Transverse colon (tissue), 4 donors: ENCODE measurements at regions not wholly inside any gene's neighbourhood (a gene's known extent, or its start where the extent isn't known, plus 50 kb on each side); places are given as distances from the start of the nearest gene placed in this dataset.
"Not testable (repeated sequence)": the region's sequence is repeated elsewhere in the genome, so short reads cannot be mapped to it uniquely, and the experiment has no call there.

Experiments used
- DNase-seq: peaks from one replicate; pipeline ENCODE4 v3.0.0-alpha.2; 2019
- H3K27ac ChIP-seq, 4 donors: fragments of 200-600 bp; sonication (generic); 2 replicates each; pipeline ENCODE4 v1.5.1; 2016 to 2018; ENCODE audit warnings: inconsistent platforms in 4 of 4
- H3K27me3 ChIP-seq: fragments of 200-600 bp; sonication (generic); 2 replicates; pipeline ENCODE4 v1.5.1; 2017; ENCODE audit warnings: inconsistent platforms
- H3K36me3 ChIP-seq, 4 donors: fragments of 200-600 bp; sonication (generic); 2 replicates each; pipeline ENCODE4 v1.5.1; 2017 to 2019; ENCODE audit warnings: inconsistent platforms in 4 of 4
- H3K4me1 ChIP-seq, 4 donors: fragments of 200-600 bp; sonication (generic); 2 replicates each; pipeline ENCODE4 v1.5.1; 2017 to 2020; ENCODE audit warnings: inconsistent platforms in 4 of 4
- H3K4me3 ChIP-seq, 4 donors: fragments of 200-600 bp; sonication (generic); 1 replicate in 1 of 4; 2 replicates in 3 of 4; pipeline versions ENCODE4 v1.5.1 to v1.6.1; 2017 to 2019; ENCODE audit warnings: inconsistent platforms in 4 of 4
- H3K9me3 ChIP-seq, 2 donors: fragments of 200-600 bp; sonication (generic); 2 replicates each; pipeline ENCODE4 v1.5.1; 2017 to 2019; ENCODE audit warnings: inconsistent platforms in 2 of 2
- EP300 ChIP-seq: sonication (generic); formaldehyde crosslinking; IDR thresholded peaks from one replicate; pipeline ENCODE4 v1.6.1; 2017; ENCODE audit warnings: antibody characterized with exemption, low read depth
- POLR2A ChIP-seq: fragments of 450-650 bp; IDR thresholded peaks from one replicate; pipeline ENCODE4 v1.6.1; 2016; ENCODE audit warnings: antibody characterized with exemption, mild to moderate bottlenecking, moderate library complexity
- POLR2AphosphoS5 ChIP-seq, 3 donors: sonication (generic); formaldehyde crosslinking; IDR thresholded peaks; one replicate each; pipeline ENCODE4 v1.6.1; 2016; ENCODE audit warnings: antibody characterized with exemption in 3 of 3
- WGBS, 2 donors: methylation state at CpG; one replicate each; pipeline ENCODE4 v1.1.5; 2018; ENCODE audit warnings: low coverage in 1 of 2; 5-methylcytosine and 5-hydroxymethylcytosine counted together
- in situ Hi-C, 4 donors: fragments of 200-750 bp; cut with MboI; loops; one replicate each; pipeline versions ENCODE4 v1.15.0 to v1.15.1; 2017; ENCODE audit warnings: low sequenced_read_pairs in 3 of 4, low pct_ligation_motif_present in 1 of 4, low pct_unique_long_range_greater_than_20kb in 1 of 4
- intact Hi-C: fragments of 100-400 bp; cut with DNase I; formaldehyde crosslinking; loops from one replicate; pipeline ENCODE4 v1.15.1; 2023; ENCODE audit warnings: low total_unique reads
- TF ChIP-seq, protein P1 (sequence below), 5 experiments: fragments of 200-600 bp in 3 of 5; fragments of 450-650 bp in 2 of 5; sonication (generic) in 3 of 5; IDR thresholded peaks; 1 replicate in 2 of 5; 2 replicates in 3 of 5; pipeline ENCODE4 v1.5.1; 2016 to 2017; ENCODE audit warnings: antibody characterized with exemption in 5 of 5, inconsistent platforms in 3 of 5, mild to moderate bottlenecking in 2 of 5, moderate library complexity in 1 of 5

DNA sequence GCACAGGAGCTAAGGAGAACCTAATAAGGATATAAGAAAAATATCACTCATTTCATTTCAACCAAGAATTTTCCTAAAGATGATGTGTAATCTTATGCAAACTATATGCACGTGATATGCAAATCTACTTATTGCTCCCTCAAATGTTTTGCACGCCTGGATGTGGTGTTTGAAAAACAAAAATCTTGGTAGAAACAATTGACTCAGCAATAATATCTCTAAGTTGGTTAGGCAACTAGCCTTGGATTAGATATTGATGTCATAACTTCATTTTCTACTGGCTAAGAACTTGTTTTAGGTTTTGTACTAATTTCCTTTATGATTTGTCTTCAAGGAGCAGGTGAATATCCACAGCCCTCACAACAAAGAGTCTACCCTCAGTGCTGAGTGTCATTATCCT lies 164.6 kb downstream of the TM2D1 start:
- H3K27ac ChIP-seq, result no peak overlapping the region
- in situ Hi-C loops, result no loop called here
- H3K9me3 ChIP-seq, result peaks cover 2 to 4% of the 10 kb centered on the region in 2 donors
- DNase-seq, result no peak
- WGBS, 2 donors, result 79 to 87% methylated on average over 2 of the region's 2 CpGs
- intact Hi-C loops, result no loop called here
- H3K4me3 ChIP-seq, result no peak overlapping the region
- no peak for TF ChIP-seq POLR2A
- no peaks in the 10 kb centered on the region for H3K27me3 ChIP-seq
- no peaks in the 10 kb centered on the region for H3K4me1 ChIP-seq
- H3K36me3 ChIP-seq, result no peaks in the 10 kb centered on the region

GRCh38 chr1:61556631-61557030 lies 168.3 kb downstream of the TM2D1 start:
- DNase-seq, result no peak
- no peak overlapping the region for H3K27ac ChIP-seq
- 85 to 100% methylated on average over 3 of the region's 3 CpGs for WGBS, 2 donors
- H3K4me3 ChIP-seq, result no peak overlapping the region
- intact Hi-C loops, result no loop called here
- no peaks in the 10 kb centered on the region for H3K36me3 ChIP-seq
- TF ChIP-seq, protein P1, sequence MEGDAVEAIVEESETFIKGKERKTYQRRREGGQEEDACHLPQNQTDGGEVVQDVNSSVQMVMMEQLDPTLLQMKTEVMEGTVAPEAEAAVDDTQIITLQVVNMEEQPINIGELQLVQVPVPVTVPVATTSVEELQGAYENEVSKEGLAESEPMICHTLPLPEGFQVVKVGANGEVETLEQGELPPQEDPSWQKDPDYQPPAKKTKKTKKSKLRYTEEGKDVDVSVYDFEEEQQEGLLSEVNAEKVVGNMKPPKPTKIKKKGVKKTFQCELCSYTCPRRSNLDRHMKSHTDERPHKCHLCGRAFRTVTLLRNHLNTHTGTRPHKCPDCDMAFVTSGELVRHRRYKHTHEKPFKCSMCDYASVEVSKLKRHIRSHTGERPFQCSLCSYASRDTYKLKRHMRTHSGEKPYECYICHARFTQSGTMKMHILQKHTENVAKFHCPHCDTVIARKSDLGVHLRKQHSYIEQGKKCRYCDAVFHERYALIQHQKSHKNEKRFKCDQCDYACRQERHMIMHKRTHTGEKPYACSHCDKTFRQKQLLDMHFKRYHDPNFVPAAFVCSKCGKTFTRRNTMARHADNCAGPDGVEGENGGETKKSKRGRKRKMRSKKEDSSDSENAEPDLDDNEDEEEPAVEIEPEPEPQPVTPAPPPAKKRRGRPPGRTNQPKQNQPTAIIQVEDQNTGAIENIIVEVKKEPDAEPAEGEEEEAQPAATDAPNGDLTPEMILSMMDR (IDR thresholded peaks at IDR 0.05), result no peak
- TF ChIP-seq EP300, result no peak
- no peak for TF ChIP-seq POLR2AphosphoS5 (IDR thresholded peaks at IDR 0.05)
- in situ Hi-C loops, result no loop called here
- H3K9me3 ChIP-seq, result no peaks in the 10 kb centered on the region
- no peaks in the 10 kb centered on the region for H3K27me3 ChIP-seq
- no peaks in the 10 kb centered on the region for H3K4me1 ChIP-seq

DNA sequence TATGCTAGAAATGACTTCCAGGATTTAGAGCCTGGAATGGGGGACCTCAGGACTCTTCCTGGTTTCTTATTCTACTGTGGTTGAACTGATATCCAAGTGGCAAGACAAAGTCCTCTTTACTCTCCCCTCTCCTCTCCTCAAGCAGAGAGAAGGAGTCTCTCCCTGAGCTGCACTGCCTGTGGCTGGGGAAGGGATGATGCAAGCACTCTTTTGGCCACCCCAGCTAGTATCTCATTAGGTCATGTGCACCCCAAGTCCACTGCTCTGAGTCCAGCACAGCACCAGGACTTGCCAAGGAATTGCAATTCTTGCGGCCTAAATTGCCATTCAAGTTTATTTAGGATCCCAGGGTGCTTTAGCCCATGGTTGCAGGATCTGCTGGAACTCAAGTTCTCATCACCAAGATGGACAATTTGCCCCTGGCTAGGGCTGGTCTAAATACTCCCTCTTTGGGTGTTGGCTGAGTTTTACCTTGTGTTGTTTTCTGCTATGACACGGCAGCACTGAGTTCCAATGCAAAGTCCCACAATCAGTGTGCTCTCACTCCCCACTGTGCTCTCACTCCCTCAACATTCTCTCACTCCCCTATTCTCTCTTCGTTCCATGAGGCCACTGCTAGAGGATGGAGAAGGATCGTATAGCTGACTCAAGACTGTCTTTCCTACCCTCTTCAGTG lies 172.2 kb downstream of the TM2D1 start:
- Histone ChIP-seq H3K36me3 (no peaks in the 10 kb centered on the region), H3K9me3 (no peaks in the 10 kb centered on the region), H3K4me1 (no peaks in the 10 kb centered on the region), H3K27me3 (no peaks in the 10 kb centered on the region), H3K27ac (no peak overlapping the region), H3K4me3 (no peak overlapping the region)
- TF ChIP-seq, protein P1 (IDR thresholded peaks at IDR 0.05), result no peak
- TF ChIP-seq POLR2AphosphoS5 (IDR thresholded peaks at IDR 0.05) (no peak), EP300 (no peak), POLR2A (no peak)
- 83 to 89% methylated on average over 1 to 4 of the region's 4 CpGs for WGBS, 2 donors
- DNase-seq, result no peak
- in situ Hi-C loops (no loop called here), intact Hi-C loops (no loop called here)

DNA sequence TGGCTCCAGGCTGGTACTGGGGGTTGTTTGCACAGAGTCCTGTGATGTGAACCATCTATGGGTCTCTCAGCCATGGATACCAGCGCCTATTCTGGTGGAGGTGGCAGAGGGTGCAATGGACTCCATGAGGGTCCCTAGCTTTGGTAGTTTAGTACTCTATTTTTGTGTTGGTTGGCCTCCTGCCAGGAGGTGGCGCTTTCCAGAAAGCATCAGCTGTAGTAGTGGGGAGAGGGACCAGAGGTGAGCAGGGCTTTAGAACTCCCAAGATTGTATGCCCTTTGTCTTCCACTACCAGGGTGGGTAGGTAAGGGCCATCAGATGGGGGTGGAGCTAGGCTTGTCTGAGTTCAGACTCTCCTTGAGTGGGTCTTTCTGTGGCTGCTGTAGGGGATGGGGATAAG lies 177.6 kb downstream of the TM2D1 start:
- 100% methylated on average over 2 of the region's 2 CpGs; no CpG with 5 or more reads in 1 of the 2 donors for WGBS, 2 donors
- in situ Hi-C loops, result not testable (repeated sequence)

DNA sequence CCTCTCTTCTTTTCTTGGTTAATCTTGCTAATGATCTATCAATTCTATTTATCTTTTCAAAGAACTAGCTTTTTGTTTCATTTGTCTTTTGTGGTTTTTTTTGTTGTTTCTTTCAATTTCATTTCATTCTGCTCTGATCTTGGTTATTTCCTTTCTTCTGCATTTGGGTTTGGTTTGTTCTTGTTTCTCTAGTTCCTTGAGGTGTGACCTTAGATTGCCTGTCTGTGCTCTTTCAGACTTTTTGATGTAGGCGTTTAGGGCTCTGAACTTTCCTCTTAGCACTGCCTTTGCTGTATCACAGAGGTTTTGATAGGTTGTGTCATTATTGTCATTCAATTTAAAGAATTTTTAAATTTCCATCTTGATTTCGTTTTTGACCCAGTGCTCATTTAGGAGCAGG lies 180.1 kb downstream of the TM2D1 start:
- H3K27me3 ChIP-seq, H3K27ac ChIP-seq, H3K36me3 ChIP-seq, H3K9me3 ChIP-seq, intact Hi-C loops, H3K4me3 ChIP-seq, DNase-seq, in situ Hi-C loops, H3K4me1 ChIP-seq: not testable (repeated sequence)
- WGBS, 2 donors, result 53 to 94% methylated on average over 2 of the region's 2 CpGs

More for the DNA sequence above, 177.6 kb downstream of the TM2D1 start:
- H3K36me3 ChIP-seq, H3K9me3 ChIP-seq, intact Hi-C loops, H3K27me3 ChIP-seq, H3K4me3 ChIP-seq, H3K27ac ChIP-seq, DNase-seq, H3K4me1 ChIP-seq: not testable (repeated sequence)

GRCh38 chr1:61543498-61543897 lies 181.4 kb downstream of the TM2D1 start:
- DNase-seq, H3K36me3 ChIP-seq, H3K9me3 ChIP-seq, in situ Hi-C loops, intact Hi-C loops, H3K4me1 ChIP-seq, H3K27me3 ChIP-seq, H3K4me3 ChIP-seq, H3K27ac ChIP-seq: not testable (repeated sequence)
